ENCODE measurements at regions not wholly inside any gene's neighbourhood (a gene's known extent, or its start where the extent isn't known, plus 50 kb on each side); places are given as distances from the start of the nearest gene placed in this dataset.

DNA sequence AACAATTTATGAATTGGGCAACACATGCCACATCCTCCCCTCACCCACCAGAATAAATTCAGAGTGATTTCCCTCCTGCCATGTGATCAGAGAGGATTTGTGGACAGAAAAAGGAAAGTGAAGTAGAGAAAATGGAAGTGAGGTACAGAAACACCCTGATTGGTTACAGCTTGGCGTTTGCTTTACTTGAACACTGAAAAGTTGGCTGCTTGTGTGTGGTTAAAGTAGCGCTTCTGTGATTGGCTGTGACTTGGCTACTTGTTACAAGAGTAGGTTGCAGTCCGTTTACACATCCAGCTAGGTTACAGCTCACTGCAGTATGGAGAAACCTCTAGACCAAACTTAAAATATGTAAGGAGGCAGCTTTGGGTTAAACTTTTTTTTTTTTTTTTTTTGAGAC, 205.2 kb upstream of the ZNF608 start:
- no peak overlapping the region for H3K27ac ChIP-seq
- DNase-seq = no peak
- H3K4me3 ChIP-seq (ENCODE audit: low read depth, low read length) = no peak overlapping the region

DNA sequence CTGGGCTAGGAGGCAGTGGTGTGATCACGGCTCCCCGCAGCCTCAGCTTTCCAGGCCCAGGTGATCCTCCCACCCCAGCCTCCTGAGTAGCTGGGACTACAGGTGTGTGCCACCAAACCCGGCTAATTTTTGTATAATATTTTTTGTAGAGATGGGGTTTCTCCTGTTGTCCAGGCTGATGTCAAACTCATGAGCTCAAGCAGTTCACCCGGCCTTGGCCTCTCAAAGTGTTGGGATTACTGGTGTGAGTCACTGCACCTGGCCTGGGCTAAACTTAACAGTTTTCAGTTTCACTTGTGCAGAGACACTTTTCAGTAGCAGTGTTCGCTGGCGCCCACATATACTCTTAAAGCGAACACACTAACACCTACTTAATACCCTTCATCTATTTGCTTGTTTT, 205.6 kb upstream of the ZNF608 start:
- TF ChIP-seq, protein P1, sequence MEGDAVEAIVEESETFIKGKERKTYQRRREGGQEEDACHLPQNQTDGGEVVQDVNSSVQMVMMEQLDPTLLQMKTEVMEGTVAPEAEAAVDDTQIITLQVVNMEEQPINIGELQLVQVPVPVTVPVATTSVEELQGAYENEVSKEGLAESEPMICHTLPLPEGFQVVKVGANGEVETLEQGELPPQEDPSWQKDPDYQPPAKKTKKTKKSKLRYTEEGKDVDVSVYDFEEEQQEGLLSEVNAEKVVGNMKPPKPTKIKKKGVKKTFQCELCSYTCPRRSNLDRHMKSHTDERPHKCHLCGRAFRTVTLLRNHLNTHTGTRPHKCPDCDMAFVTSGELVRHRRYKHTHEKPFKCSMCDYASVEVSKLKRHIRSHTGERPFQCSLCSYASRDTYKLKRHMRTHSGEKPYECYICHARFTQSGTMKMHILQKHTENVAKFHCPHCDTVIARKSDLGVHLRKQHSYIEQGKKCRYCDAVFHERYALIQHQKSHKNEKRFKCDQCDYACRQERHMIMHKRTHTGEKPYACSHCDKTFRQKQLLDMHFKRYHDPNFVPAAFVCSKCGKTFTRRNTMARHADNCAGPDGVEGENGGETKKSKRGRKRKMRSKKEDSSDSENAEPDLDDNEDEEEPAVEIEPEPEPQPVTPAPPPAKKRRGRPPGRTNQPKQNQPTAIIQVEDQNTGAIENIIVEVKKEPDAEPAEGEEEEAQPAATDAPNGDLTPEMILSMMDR (IDR thresholded peaks at IDR 0.05; ENCODE audit: low read depth, low read length) = no peak
- no peaks in the 10 kb centered on the region for H3K9me3 ChIP-seq (ENCODE audit: severe bottlenecking)
- H3K27me3 ChIP-seq (ENCODE audit: insufficient read depth, low read depth, severe bottlenecking) = no peaks in the 10 kb centered on the region
- no peak for DNase-seq
- no peak overlapping the region for H3K27ac ChIP-seq
- H3K4me3 ChIP-seq (ENCODE audit: low read depth, low read length) = no peak overlapping the region
- H3K36me3 ChIP-seq = no peaks in the 10 kb centered on the region

More for the DNA sequence above, 205.2 kb upstream of the ZNF608 start:
- no peaks in the 10 kb centered on the region for H3K9me3 ChIP-seq (ENCODE audit: severe bottlenecking)
- H3K27me3 ChIP-seq (ENCODE audit: insufficient read depth, low read depth, severe bottlenecking) = no peaks in the 10 kb centered on the region
- TF ChIP-seq, protein P1 (IDR thresholded peaks at IDR 0.05; ENCODE audit: low read depth, low read length) = no peak
- H3K36me3 ChIP-seq = no peaks in the 10 kb centered on the region

DNA sequence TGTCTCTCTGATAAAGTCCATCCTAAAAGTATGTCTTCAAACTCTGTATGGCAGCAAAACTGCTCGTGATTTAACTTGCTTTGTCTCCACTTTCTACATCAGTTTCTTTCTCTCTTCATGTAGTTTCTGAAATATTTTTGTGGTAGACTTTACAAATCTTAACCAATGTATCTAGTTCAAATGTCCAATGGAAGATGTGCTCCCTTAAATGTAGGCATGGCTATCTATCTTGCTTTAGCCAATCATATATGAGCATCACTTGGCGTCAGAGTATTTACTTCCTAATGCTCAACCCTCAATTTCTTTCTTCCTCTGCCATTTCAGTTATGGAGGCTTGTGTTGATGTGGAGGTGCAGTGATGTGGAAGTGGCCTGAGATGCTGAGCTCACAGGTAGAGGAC, 206.1 kb upstream of the ZNF608 start:
- TF ChIP-seq, protein P1 (IDR thresholded peaks at IDR 0.05; ENCODE audit: low read depth, low read length) = no peak
- no peaks in the 10 kb centered on the region for H3K9me3 ChIP-seq (ENCODE audit: severe bottlenecking)
- no peak overlapping the region for H3K27ac ChIP-seq
- H3K27me3 ChIP-seq (ENCODE audit: insufficient read depth, low read depth, severe bottlenecking) = no peaks in the 10 kb centered on the region
- no peaks in the 10 kb centered on the region for H3K36me3 ChIP-seq
- no peak overlapping the region for H3K4me3 ChIP-seq (ENCODE audit: low read depth, low read length)
- DNase-seq = no peak

DNA sequence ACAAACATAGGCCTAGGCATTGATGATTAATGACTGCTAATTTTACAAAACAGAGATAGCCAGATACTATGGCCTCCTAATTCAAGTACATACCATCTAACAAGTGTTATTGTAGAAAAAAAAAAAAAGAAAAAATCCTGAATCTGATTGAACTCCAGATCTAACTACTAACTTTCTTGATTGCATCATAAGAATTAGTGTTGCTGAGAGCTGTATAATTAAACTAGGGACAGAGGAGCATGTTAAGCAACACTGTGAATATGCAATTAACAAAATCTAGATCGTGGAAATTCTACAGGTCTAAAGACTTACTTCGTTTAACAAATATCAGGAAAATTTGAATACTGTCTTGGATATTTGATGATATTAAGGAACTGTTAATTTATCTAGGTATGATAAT, 208.3 kb upstream of the ZNF608 start:
- DNase-seq = no peak
- Histone ChIP-seq H3K36me3 (no peaks in the 10 kb centered on the region), H3K27ac (no peak overlapping the region), H3K4me3 (ENCODE audit: low read depth, low read length) (no peak overlapping the region), H3K27me3 (ENCODE audit: insufficient read depth, low read depth, severe bottlenecking) (no peaks in the 10 kb centered on the region), H3K9me3 (ENCODE audit: severe bottlenecking) (no peaks in the 10 kb centered on the region)
- TF ChIP-seq, protein P1 (IDR thresholded peaks at IDR 0.05; ENCODE audit: low read depth, low read length) = no peak

DNA sequence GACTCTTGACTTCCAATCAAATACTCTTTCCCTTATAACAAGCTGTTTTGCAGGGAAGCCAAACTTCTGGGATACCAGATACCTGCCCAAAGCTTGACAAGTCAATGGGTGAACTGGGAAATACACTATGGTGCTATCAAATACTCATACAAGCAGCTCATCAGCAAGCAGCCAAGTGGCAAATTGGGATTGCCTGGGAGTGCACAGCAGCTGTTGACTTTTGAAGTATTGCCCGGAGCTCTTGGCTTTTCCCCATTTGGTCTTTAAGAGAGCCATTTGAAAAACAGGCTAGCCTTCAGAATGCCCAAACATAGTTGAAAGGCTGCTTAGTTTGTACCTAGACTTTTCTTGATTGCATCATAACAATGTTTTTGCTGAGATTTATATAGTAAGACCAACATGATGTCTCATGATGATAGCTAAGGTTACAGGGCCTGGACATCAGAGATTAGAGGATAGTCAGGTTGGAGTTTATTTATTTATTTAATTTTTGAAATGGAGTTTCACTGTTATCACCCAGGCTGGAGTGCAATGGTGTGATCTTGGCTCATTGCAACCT, 210.1 kb upstream of the ZNF608 start:
- no peak overlapping the region for H3K4me3 ChIP-seq (ENCODE audit: low read depth, low read length)
- no peaks in the 10 kb centered on the region for H3K27me3 ChIP-seq (ENCODE audit: insufficient read depth, low read depth, severe bottlenecking)
- TF ChIP-seq, protein P1 (IDR thresholded peaks at IDR 0.05; ENCODE audit: low read depth, low read length) = no peak
- no peak for DNase-seq
- H3K36me3 ChIP-seq = no peaks in the 10 kb centered on the region
- H3K27ac ChIP-seq = no peak overlapping the region
- H3K9me3 ChIP-seq (ENCODE audit: severe bottlenecking) = no peaks in the 10 kb centered on the region

DNA sequence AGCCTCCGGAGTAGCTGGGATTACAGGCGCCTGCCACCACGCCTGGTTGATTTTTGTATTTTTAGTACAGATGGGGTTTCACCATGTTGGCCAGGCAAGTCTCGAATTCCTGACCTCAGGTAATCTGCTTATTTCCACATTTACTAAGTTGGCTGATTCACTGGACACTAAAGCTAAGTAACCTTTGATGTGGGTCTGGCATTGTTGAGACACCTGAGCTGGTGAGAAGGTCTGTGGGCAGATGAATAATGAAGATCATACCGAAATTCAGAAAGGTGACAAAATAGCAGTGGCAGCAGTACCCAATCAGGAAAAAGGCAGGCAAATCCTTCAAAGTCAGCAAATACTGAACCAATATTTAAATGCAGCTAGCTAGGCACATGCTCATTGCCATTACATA, 210.6 kb upstream of the ZNF608 start:
- no peak overlapping the region for H3K27ac ChIP-seq
- no peak overlapping the region for H3K4me3 ChIP-seq (ENCODE audit: low read depth, low read length)
- TF ChIP-seq, protein P1 (IDR thresholded peaks at IDR 0.05; ENCODE audit: low read depth, low read length) = no peak
- no peaks in the 10 kb centered on the region for H3K9me3 ChIP-seq (ENCODE audit: severe bottlenecking)
- DNase-seq = no peak
- H3K36me3 ChIP-seq = no peaks in the 10 kb centered on the region
- H3K27me3 ChIP-seq (ENCODE audit: insufficient read depth, low read depth, severe bottlenecking) = no peaks in the 10 kb centered on the region

Measured in WERI-Rb-1 (cell line).